Astrocyte of the cerebellum (primary cell): ENCODE measurements at regions not wholly inside any gene's neighbourhood (a gene's known extent, or its start where the extent isn't known, plus 50 kb on each side); places are given as distances from the start of the nearest gene placed in this dataset.
"Not testable (repeated sequence)": the region's sequence is repeated elsewhere in the genome, so short reads cannot be mapped to it uniquely, and the experiment has no call there.

ENCODE experiments used
- DNase-seq: peaks from one replicate; pipeline ENCODE4 v3.0.0-alpha.2; 2011; ENCODE audit warnings: low read depth
- H3K4me3 ChIP-seq: 2 replicates; pipeline ENCODE4 v1.5.1; 2011; ENCODE audit warnings: mild to moderate bottlenecking, low read depth, low read length, moderate library complexity
- in situ Hi-C: cut with HindIII; loops from 2 replicates; pipeline ENCODE4 v1.10.0; 2017; ENCODE audit warnings: low sequenced_read_pairs
- TF ChIP-seq, protein P1 (sequence below): IDR thresholded peaks from 2 replicates; pipeline ENCODE4 v1.5.1; 2012; ENCODE audit warnings: low read length, low read depth, moderate library complexity, mild to moderate bottlenecking; ENCODE audit errors: missing control alignments

DNA sequence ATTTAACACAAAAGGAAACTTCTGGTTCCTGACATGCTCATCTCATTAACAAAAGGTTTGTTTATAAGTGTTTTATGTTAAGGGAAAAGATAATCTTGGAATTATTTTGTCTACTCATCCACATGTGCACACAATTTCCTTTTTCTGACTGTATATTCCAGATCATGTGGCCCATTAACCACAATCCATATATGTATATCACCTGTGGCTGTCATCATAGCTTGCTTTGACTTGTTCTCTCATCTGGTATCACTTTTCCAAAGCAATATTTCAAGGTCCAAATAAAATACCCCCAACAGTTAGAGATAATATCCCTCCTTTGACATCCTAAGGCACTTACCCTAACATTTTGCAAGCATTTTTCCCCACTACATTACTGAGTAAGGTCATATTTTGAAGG, 856.1 kb downstream of the CDH11 start:
- no peak for DNase-seq
- no peak overlapping the region for H3K4me3 ChIP-seq
- TF ChIP-seq, protein P1, sequence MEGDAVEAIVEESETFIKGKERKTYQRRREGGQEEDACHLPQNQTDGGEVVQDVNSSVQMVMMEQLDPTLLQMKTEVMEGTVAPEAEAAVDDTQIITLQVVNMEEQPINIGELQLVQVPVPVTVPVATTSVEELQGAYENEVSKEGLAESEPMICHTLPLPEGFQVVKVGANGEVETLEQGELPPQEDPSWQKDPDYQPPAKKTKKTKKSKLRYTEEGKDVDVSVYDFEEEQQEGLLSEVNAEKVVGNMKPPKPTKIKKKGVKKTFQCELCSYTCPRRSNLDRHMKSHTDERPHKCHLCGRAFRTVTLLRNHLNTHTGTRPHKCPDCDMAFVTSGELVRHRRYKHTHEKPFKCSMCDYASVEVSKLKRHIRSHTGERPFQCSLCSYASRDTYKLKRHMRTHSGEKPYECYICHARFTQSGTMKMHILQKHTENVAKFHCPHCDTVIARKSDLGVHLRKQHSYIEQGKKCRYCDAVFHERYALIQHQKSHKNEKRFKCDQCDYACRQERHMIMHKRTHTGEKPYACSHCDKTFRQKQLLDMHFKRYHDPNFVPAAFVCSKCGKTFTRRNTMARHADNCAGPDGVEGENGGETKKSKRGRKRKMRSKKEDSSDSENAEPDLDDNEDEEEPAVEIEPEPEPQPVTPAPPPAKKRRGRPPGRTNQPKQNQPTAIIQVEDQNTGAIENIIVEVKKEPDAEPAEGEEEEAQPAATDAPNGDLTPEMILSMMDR: no peak
- in situ Hi-C loops: no loop called here

DNA sequence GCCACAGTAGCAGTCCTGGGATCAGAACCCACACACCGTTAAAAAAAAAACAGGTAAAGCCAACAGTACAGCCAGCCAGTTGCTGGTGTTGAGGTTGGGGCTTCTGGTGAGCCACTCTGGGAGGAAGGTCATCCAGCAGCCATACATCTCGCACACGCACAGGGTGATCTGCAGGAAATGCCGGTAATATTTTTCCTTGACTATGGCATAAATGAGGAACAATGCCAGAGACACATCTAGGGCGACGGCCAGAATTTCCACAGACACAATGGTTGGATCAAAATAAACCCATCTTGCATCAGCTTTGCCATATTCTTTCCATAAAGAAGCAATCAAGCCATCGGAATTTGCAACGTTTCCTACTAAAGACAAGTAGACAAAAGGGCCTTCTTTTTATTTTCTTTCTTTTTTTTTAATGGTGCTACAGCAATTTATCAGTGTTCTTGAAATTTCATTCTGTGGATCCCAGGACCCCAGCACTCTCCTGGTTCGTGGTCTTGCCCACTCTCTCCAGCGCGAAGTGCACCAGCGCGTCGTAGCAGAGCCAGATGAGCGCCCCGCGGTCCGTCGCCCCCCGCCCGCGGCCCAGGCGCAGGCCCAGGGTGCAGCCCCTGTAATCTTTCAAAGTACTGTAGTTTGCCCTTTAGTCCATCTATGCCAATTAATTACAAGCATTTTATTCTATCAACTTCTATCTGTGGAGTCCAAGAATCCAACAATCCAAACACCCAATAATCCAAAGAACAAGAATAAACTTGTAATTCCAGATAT, 861.0 kb downstream of the CDH11 start:
- in situ Hi-C loops, H3K4me3 ChIP-seq, DNase-seq: not testable (repeated sequence)

DNA sequence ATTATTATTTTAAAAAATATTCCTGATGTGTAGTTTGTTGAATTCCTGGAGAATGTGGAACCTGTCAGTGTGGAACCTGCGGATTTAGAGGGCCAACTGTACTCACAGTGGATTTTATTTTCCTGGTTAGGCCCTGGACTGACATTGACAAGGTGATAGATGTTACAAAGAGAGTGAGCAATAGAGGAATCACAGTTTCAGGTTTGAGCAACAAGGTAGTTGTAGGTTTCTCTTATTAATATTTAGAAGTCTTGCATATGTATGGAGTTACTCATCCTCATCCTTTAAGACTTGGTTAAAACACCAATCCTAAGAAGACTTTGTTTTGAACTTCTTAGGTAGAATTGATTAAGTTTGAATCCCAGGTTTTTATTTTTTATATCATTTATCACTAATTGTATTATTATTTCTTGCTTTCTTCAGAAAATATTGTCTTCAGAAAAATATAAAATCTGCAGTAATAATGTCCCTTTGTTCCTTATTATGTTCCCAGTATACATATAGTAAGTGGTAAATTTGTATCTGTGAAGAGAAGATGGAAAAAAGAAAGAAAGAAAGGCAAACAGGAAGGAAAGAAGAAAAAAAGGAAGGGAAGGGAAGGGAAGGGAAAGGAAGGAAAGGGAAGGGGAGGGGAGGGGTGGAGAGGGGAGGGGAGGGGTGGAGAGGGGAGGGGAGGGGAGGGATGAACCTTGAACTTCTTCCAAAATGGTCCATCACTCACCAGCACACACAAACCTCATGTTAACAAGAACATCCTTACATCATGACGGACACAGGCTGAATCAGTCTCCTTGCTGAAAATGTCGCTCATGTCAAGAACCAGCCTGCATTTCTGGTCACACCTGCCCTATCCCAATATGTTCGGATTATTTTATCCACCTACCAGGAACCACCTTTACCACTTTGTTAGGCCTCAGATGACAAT, 867.2 kb downstream of the CDH11 start:
- in situ Hi-C loops: no loop called here

DNA sequence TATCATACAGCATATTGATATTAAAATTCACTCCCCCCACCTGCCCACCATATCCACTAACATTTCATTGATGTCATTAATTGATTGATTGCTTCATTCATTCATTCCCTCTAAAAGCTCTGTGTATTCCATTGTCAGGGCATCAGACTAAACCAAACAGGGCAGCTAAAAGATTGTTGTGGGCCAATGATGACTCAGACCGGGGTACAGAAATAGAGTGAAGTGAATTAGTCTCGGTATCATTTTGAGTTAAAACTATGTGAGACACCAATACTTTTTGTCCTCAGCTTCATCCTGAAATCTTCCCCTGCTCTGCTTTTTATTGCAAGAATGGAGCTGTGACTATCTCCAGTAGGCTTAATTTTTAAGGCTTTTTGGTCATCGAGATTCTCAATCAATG, 868.3 kb downstream of the CDH11 start:
- TF ChIP-seq, protein P1: no peak
- DNase-seq: no peak
- in situ Hi-C loops: no loop called here
- H3K4me3 ChIP-seq: no peak overlapping the region

More for the DNA sequence above, 867.2 kb downstream of the CDH11 start:
- H3K4me3 ChIP-seq: no peak overlapping the region
- no peak for DNase-seq
- TF ChIP-seq, protein P1: no peak

DNA sequence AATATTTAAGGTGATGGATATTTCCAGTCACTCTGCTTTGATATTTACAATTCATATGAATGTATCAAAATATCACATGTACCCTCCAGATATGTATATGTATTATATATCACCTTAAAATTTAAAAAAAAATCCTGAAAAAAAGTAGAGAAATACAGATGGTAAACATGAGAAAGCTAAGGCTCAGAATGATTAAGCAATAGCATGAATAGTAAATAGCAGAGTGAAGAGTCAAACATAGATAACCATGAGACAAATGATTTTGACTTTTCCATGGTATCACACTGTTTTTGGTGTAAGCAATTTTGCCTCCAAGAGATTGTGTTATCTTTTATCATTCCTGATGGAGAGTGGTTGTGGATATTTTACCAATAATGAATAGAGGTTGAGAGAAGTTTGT, 868.8 kb downstream of the CDH11 start:
- TF ChIP-seq, protein P1: no peak
- H3K4me3 ChIP-seq: no peak overlapping the region
- in situ Hi-C loops: no loop called here
- no peak for DNase-seq

DNA sequence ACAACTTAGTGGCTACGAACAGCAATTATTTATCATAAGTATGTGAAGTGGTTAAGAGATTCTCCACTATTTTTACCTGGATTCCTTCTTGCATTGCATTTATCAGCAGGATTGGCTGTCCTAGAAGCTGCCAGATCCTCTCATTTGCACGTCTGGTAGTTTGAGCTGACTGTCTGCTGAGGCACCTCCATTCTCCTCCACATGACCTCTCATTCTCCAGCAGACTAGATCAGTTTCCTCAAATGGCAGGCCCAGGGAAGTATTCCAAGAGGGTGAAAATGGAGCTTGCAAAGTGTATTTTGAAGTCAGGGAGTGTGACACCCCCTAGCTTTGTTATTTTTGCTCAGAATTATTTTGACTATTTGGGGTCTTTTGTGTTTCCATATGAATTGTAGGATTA, 870.1 kb downstream of the CDH11 start:
- H3K4me3 ChIP-seq: no peak overlapping the region
- TF ChIP-seq, protein P1: no peak
- no peak for DNase-seq
- in situ Hi-C loops: no loop called here

DNA sequence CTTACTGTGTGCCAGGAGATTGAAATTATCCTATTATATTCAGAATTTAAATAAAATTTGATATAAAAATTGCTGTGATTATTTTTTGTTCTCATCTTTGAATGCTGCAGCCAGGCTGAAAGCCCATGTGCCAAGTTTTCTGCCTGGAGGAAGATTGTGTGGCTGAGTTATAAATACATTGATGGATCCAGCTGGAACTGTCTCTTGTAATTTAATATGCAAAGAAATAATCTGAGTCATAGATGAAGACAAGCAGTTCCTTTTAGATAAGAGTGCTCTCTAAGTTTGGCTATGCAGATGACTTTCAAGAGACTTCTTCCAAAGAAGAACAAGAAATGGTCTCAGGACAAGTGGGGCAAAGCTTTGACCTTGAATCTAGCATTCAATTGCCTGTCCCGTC, 871.0 kb downstream of the CDH11 start:
- no peak overlapping the region for H3K4me3 ChIP-seq
- no peak for DNase-seq
- TF ChIP-seq, protein P1: no peak
- in situ Hi-C loops: no loop called here
